ENCODE measurements at regions not wholly inside any gene's neighbourhood (a gene's known extent, or its start where the extent isn't known, plus 50 kb on each side); places are given as distances from the start of the nearest gene placed in this dataset.

GRCh38 chr20:10728873-10729670 lies 55.3 kb upstream of the JAG1 start:
- TF ChIP-seq CTCF (conservative IDR thresholded peaks at IDR 0.05; ENCODE audit: low read length) (no peak), EZH2phosphoT487 (IDR thresholded peaks at IDR 0.05; ENCODE audit: borderline replicate concordance) (no peak)
